Activated CD4-positive, CD25-positive, alpha-beta regulatory T cell treated with anti-CD3 and anti-CD28 coated beads, Interleukin-2, amount 50 U/mL, for 16 hours (primary cell): ENCODE measurements at regions not wholly inside any gene's neighbourhood (a gene's known extent, or its start where the extent isn't known, plus 50 kb on each side); places are given as distances from the start of the nearest gene placed in this dataset.
"Not testable (repeated sequence)": the region's sequence is repeated elsewhere in the genome, so short reads cannot be mapped to it uniquely, and the experiment has no call there.

Experiments
- DNase-seq: peaks from one replicate; pipeline ENCODE4 v3.0.0-alpha.2; 2020; ENCODE audit warnings: low read depth, low spot score

- DNase-seq: no peak
These were observed 580.4 kb downstream of the UQCRFS1 start for GRCh38 chr19:28632371-28633080.

GRCh38 chr19:28631961-28632360, 581.0 kb downstream of the UQCRFS1 start:
- no peak for DNase-seq

- DNase-seq: no peak
These were observed 585.3 kb downstream of the UQCRFS1 start for GRCh38 chr19:28627669-28628068.

GRCh38 chr19:28626407-28626806, 586.5 kb downstream of the UQCRFS1 start:
- DNase-seq: not testable (repeated sequence)

- no peak for DNase-seq
These were observed 593.0 kb downstream of the UQCRFS1 start for GRCh38 chr19:28619816-28620429.

GRCh38 chr19:28618504-28618903, 594.4 kb downstream of the UQCRFS1 start:
- DNase-seq: no peak

- no peak for DNase-seq
These were observed 597.0 kb downstream of the UQCRFS1 start for GRCh38 chr19:28615966-28616365.

GRCh38 chr19:28615546-28615916, 597.4 kb downstream of the UQCRFS1 start:
- DNase-seq: no peak

GRCh38 chr19:28614634-28615545, 598.1 kb downstream of the UQCRFS1 start:
- DNase-seq: no peak

GRCh38 chr19:28612275-28612769, 600.6 kb downstream of the UQCRFS1 start:
- DNase-seq: no peak

GRCh38 chr19:28611227-28611914, 601.6 kb downstream of the UQCRFS1 start:
- not testable (repeated sequence) for DNase-seq

GRCh38 chr19:28610731-28611130, 602.2 kb downstream of the UQCRFS1 start:
- no peak for DNase-seq

- DNase-seq: no peak
These were observed 603.0 kb downstream of the UQCRFS1 start for GRCh38 chr19:28609944-28610343.

- DNase-seq: no peak
These were observed 603.7 kb downstream of the UQCRFS1 start for GRCh38 chr19:28609091-28609755.

- no peak for DNase-seq
These were observed 604.7 kb downstream of the UQCRFS1 start for GRCh38 chr19:28608292-28608691.

GRCh38 chr19:28607066-28607583, 605.8 kb downstream of the UQCRFS1 start:
- DNase-seq: no peak

- DNase-seq: no peak
These were observed 606.5 kb downstream of the UQCRFS1 start for GRCh38 chr19:28606269-28607032.

- DNase-seq: no peak
These were observed 607.3 kb downstream of the UQCRFS1 start for GRCh38 chr19:28605501-28606268.

GRCh38 chr19:28603453-28603852, 609.5 kb downstream of the UQCRFS1 start:
- DNase-seq: no peak
